MM.1S (cell line): ENCODE measurements at regions not wholly inside any gene's neighbourhood (a gene's known extent, or its start where the extent isn't known, plus 50 kb on each side); places are given as distances from the start of the nearest gene placed in this dataset.

ENCODE experiments used
- DNase-seq: peaks from one replicate; pipeline ENCODE4 v3.0.0-alpha.2; 2015
- H2AFZ ChIP-seq: fragments of 300-600 bp; sonication (generic); 2 replicates; pipeline ENCODE4 v1.6.0; 2016; ENCODE audit warnings: antibody characterized with exemption, low read length
- H3F3A ChIP-seq: fragments of 300-600 bp; sonication (generic); 2 replicates; pipeline ENCODE4 v1.6.1; 2016; ENCODE audit warnings: mild to moderate bottlenecking, antibody characterized with exemption, low read length, moderate library complexity, mixed read lengths; ENCODE audit not compliant: insufficient read depth
- H3K27ac ChIP-seq: fragments of 300-600 bp; sonication (generic); 2 replicates; pipeline ENCODE4 v1.5.1; 2016; ENCODE audit warnings: mild to moderate bottlenecking, low read length
- H3K27me3 ChIP-seq: fragments of 300-600 bp; sonication (generic); replicated peaks from 2 replicates; pipeline ENCODE4 v1.6.0; 2016; ENCODE audit warnings: low read length; ENCODE audit not compliant: insufficient read depth
- H3K36me3 ChIP-seq: fragments of 300-600 bp; sonication (generic); replicated peaks from 2 replicates; pipeline ENCODE4 v1.6.1; 2016; ENCODE audit warnings: mild to moderate bottlenecking, low read length, mixed read lengths; ENCODE audit not compliant: insufficient read depth
- H3K4me1 ChIP-seq: fragments of 300-600 bp; sonication (generic); 2 replicates; pipeline ENCODE4 v1.6.1; 2016; ENCODE audit warnings: low read length, mixed read lengths
- H3K4me2 ChIP-seq: fragments of 300-600 bp; sonication (generic); 2 replicates; pipeline ENCODE4 v1.6.0; 2016; ENCODE audit warnings: low read depth, low read length
- H3K4me3 ChIP-seq: fragments of 300-600 bp; sonication (generic); 2 replicates; pipeline ENCODE4 v1.5.1; 2016; ENCODE audit warnings: low read length, mixed read lengths
- H3K79me2 ChIP-seq: fragments of 300-600 bp; sonication (generic); 2 replicates; pipeline ENCODE4 v1.6.1; 2016; ENCODE audit warnings: mixed run types, low read length, mixed read lengths
- H3K9ac ChIP-seq: fragments of 300-600 bp; sonication (generic); 2 replicates; pipeline ENCODE4 v1.6.1; 2016; ENCODE audit warnings: low read length, mixed read lengths
- H3K9me2 ChIP-seq: fragments of 300-600 bp; sonication (generic); replicated peaks from 2 replicates; pipeline ENCODE4 v1.6.1; 2016; ENCODE audit warnings: mild to moderate bottlenecking, low read length, mixed read lengths; ENCODE audit not compliant: insufficient read depth
- H3K9me3 ChIP-seq: fragments of 300-600 bp; sonication (generic); replicated peaks from 2 replicates; pipeline ENCODE4 v1.6.1; 2016; ENCODE audit warnings: mild to moderate bottlenecking, low read length, mixed read lengths; ENCODE audit not compliant: insufficient read depth
- H4K20me1 ChIP-seq: fragments of 300-600 bp; sonication (generic); 2 replicates; pipeline ENCODE4 v1.6.1; 2016; ENCODE audit warnings: mild to moderate bottlenecking, low read length, moderate library complexity, mixed read lengths; ENCODE audit not compliant: insufficient read depth
- CTCF ChIP-seq: fragments of 300-600 bp; sonication (generic); IDR thresholded peaks from 2 replicates; pipeline ENCODE4 v1.5.1; 2016; ENCODE audit warnings: antibody characterized with exemption, low read length, mixed read lengths
- EZH2 ChIP-seq: fragments of 300-600 bp; sonication (generic); optimal IDR thresholded peaks from 2 replicates; pipeline ENCODE3; 2017; ENCODE audit warnings: low read depth, mild to moderate bottlenecking, antibody characterized with exemption, low read length, mixed read lengths
- EZH2phosphoT487 ChIP-seq: fragments of 300-600 bp; sonication (generic); IDR thresholded peaks from 2 replicates; pipeline ENCODE4 v1.6.1; 2018; ENCODE audit warnings: antibody characterized with exemption, low read length

- Histone ChIP-seq H3F3A (no peaks in the 10 kb centered on the region), H4K20me1 (no peaks in the 10 kb centered on the region), H3K4me1 (no peaks in the 10 kb centered on the region), H3K9me2 (no peaks in the 10 kb centered on the region), H3K27ac (no peak overlapping the region), H3K79me2 (no peaks in the 10 kb centered on the region), H2AFZ (no peak overlapping the region), H3K36me3 (no peaks in the 10 kb centered on the region), H3K27me3 (no peaks in the 10 kb centered on the region), H3K4me3 (no peak overlapping the region), H3K4me2 (no peak overlapping the region), H3K9me3 (no peaks in the 10 kb centered on the region), H3K9ac (no peak overlapping the region)
- DNase-seq = no peak
- TF ChIP-seq EZH2 (no peak), CTCF (no peak), EZH2phosphoT487 (no peak)
Observed at GRCh38 chr2:118769707-118770400, 77.6 kb downstream of the EN1 start.

- Histone ChIP-seq H3K27me3 (no peaks in the 10 kb centered on the region), H3K4me1 (no peaks in the 10 kb centered on the region), H3K4me2 (no peak overlapping the region), H3K36me3 (no peaks in the 10 kb centered on the region), H3K9me3 (no peaks in the 10 kb centered on the region), H3K4me3 (no peak overlapping the region), H3K27ac (no peak overlapping the region), H2AFZ (no peak overlapping the region), H4K20me1 (no peaks in the 10 kb centered on the region), H3K9ac (no peak overlapping the region), H3F3A (no peaks in the 10 kb centered on the region), H3K79me2 (no peaks in the 10 kb centered on the region), H3K9me2 (no peaks in the 10 kb centered on the region)
- TF ChIP-seq EZH2phosphoT487 (no peak), CTCF (no peak), EZH2 (no peak)
- DNase-seq = no peak
Observed at GRCh38 chr2:118766871-118767270, 80.6 kb downstream of the EN1 start.

GRCh38 chr2:118764855-118765254 is 82.6 kb downstream of the EN1 start:
- Histone ChIP-seq H3K27ac (no peak overlapping the region), H3K27me3 (no peaks in the 10 kb centered on the region), H3K36me3 (no peaks in the 10 kb centered on the region), H3K9me3 (no peaks in the 10 kb centered on the region), H3K79me2 (no peaks in the 10 kb centered on the region), H3K4me1 (no peaks in the 10 kb centered on the region), H3F3A (no peaks in the 10 kb centered on the region), H3K9me2 (no peaks in the 10 kb centered on the region), H3K9ac (no peak overlapping the region), H2AFZ (no peak overlapping the region), H3K4me2 (no peak overlapping the region), H3K4me3 (no peak overlapping the region), H4K20me1 (no peaks in the 10 kb centered on the region)
- no peak for DNase-seq
- no peak for TF ChIP-seq EZH2
- TF ChIP-seq EZH2phosphoT487 = no peak
- no peak for TF ChIP-seq CTCF
